Small intestine (tissue), 7 donors: ENCODE measurements at regions not wholly inside any gene's neighbourhood (a gene's known extent, or its start where the extent isn't known, plus 50 kb on each side); places are given as distances from the start of the nearest gene placed in this dataset.

Experiments
- DNase-seq, 2 donors: peaks; one replicate each; pipeline versions ENCODE4 v3.0.0 to v3.0.0-alpha.2; 2013
- FAIRE-seq: peaks from 2 replicates; lab custom pipeline; 2012; peaks lifted over from hg19 to GRCh38; lab: Jason Lieb, UNC
- H3K27ac ChIP-seq, 3 donors: one replicate each; pipeline ENCODE4 v1.5.1; 2013; ENCODE audit warnings: low read length in 2 of 3, mild to moderate bottlenecking in 2 of 3, control low read depth in 1 of 3, inconsistent platforms in 1 of 3, low read depth in 1 of 3, moderate library complexity in 1 of 3
- H3K27me3 ChIP-seq, 3 donors: one replicate each; pipeline ENCODE4 v1.6.1; 2013; ENCODE audit warnings: low read length in 3 of 3, inconsistent platforms in 1 of 3; ENCODE audit not compliant: control insufficient read depth in 3 of 3, insufficient read depth in 3 of 3
- H3K36me3 ChIP-seq, 3 donors: one replicate each; pipeline ENCODE4 v1.6.1; 2013; ENCODE audit warnings: low read length in 3 of 3, inconsistent platforms in 1 of 3, low read depth in 1 of 3, mild to moderate bottlenecking in 1 of 3, moderate library complexity in 1 of 3; ENCODE audit not compliant: control insufficient read depth in 3 of 3, insufficient read depth in 2 of 3
- H3K4me1 ChIP-seq, 3 donors: one replicate each; pipeline ENCODE4 v1.6.1; 2013; ENCODE audit warnings: low read length in 2 of 3, inconsistent platforms in 1 of 3, low read depth in 1 of 3, mild to moderate bottlenecking in 1 of 3, moderate library complexity in 1 of 3; ENCODE audit not compliant: control insufficient read depth in 3 of 3, insufficient read depth in 2 of 3
- H3K4me3 ChIP-seq, 3 donors: one replicate each; pipeline ENCODE4 v1.5.1; 2013; ENCODE audit warnings: low read length in 3 of 3, control low read depth in 1 of 3, inconsistent platforms in 1 of 3, low read depth in 1 of 3, mild to moderate bottlenecking in 1 of 3, moderate library complexity in 1 of 3
- H3K9me3 ChIP-seq, 2 donors: one replicate each; pipeline ENCODE4 v1.6.1; 2013; ENCODE audit warnings: low read depth in 1 of 2, low read length in 1 of 2; ENCODE audit not compliant: control insufficient read depth in 2 of 2, insufficient read depth in 1 of 2
- WGBS, 3 donors: extraction: QIAGEN DNeasy Blood & Tissue Kit; methylation state at CpG; one replicate each; pipeline ENCODE4 v1.1.7; 2013; 5-methylcytosine and 5-hydroxymethylcytosine counted together
- donor health status: healthy with polysubstance abuse.
- donor health status: control.
- donor health status: control.
- donor health status: Bipolar disorder and iron deficiency.
- donor health status: healthy.

DNA sequence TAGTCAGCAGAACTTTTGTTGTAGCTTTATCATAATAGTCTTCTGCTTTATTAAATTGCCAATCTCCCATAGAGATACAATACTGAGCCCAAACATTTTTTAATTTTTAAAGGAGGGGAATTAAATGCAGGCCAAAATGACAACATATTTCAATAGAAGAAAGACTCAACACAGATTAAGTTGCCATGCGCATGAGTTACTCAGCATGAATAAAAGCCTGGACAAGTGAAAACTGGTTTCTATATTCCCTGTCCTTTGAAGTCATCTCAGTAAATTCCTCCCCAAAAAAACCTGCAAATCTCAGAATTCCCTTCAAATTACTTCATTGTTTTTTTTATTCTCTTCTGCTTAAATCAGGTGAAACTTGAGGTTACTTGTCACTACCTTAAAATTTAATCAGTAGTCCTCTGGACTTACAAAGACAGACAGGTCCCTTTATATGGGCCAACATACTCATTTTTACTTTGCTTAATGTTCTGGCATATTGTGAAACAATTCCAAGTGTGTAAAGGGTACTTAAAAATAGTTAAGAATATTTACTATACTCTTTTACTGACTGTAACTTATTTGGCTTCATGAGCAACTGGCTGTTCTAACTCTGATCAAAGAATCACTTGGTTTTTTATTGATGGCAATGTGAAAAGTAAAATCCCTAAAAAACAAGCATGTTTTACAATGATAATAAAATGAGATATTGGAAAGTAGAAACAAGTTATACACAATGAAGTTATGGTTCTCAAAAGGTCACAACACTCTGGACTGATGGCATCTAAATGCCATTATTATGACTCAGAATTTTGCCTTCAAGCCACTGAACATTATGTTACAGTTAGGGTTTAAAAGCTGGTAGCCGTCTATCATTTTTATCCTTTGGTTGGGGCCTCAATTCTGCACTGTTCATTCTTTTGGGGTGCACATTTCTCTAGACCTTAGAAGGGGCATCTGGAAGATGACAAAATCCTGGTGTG lies 49.9 kb upstream of the COL21A1 start:
- 78 to 86% (median 82%) methylated on average over 2 of the region's 2 CpGs for WGBS, 3 donors
- DNase-seq, result no peak

More for the DNA sequence above, 49.9 kb upstream of the COL21A1 start:
- FAIRE-seq, result no peak
- Histone ChIP-seq H3K27me3 (no peaks in the 10 kb centered on the region), H3K27ac (no peak overlapping the region), H3K4me3 (no peak overlapping the region), H3K9me3 (no peaks in the 10 kb centered on the region), H3K36me3 (no peaks in the 10 kb centered on the region), H3K4me1 (no peaks in the 10 kb centered on the region)
